Activated gamma-delta T cell treated with anti-CD3 and anti-CD28 coated beads, Interleukin-2, amount 50 U/mL, for 16 hours (primary cell): ENCODE measurements at regions not wholly inside any gene's neighbourhood (a gene's known extent, or its start where the extent isn't known, plus 50 kb on each side); places are given as distances from the start of the nearest gene placed in this dataset.

ENCODE experiments used
- DNase-seq: peaks from one replicate; pipeline ENCODE4 v3.0.0-alpha.2; 2020; ENCODE audit warnings: low read depth

DNA sequence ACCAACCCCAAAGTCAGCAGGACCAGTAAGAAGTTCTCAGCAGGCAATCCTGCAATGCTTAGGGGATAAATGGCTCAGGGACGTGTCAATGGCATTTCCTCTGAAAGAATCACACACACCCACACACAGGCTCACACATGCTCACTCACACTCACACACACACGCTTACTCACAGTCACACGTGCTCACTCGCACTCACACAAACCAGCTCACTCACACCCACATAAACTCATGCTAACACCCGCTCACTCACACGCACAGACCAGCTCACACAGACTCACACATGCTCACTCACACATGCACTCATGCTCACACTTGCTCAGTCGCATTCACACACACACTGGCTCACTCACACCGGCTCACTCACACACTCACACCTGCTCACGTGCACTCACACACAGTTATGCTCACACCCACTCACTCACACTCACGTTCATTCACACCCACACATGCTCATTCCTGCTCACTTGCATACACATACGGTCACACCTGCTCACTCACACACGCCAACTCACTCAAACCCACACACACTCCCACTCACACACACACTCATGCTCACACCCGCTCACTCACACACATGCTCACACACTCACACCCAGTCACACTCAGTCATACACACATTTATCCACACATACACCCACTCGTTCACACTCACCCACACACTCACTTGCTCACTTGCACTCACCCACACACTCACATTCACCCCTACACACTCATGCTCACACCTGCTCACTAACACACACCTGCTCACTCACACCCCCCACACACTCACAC lies 436.8 kb downstream of the BCL11B start:
- no peak for DNase-seq

DNA sequence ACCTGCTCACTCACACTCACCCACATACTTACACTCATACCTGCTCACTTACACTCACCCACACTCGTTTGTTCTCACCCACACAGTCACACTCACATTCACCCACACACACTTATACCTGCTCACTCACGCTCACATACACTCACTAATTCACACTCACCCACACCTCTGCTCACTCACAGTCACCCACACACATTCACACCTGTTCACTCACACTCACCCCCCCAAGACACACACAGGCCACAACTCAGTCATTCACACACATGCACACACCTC lies 436.2 kb downstream of the BCL11B start:
- no peak for DNase-seq

DNA sequence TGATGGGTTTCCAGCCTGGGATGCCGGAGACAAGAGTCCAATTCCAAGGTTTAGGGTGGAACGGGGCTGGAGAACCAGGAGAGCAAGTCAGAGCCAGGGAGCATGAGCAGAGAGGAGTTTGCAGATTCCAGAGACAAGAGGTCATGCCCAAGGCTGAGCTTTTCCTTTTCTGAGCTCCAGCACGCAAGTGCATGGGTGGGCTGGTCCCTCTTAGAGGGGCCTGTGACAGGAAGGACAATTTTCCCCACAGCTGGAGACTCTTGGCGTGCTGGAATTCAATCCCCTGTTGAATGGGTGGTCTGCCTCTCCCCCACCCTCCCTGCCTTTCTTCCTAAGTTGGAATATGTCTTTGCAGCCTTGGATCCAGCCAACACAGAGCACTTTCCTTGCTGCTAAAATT lies 431.9 kb downstream of the BCL11B start:
- DNase-seq: no peak

DNA sequence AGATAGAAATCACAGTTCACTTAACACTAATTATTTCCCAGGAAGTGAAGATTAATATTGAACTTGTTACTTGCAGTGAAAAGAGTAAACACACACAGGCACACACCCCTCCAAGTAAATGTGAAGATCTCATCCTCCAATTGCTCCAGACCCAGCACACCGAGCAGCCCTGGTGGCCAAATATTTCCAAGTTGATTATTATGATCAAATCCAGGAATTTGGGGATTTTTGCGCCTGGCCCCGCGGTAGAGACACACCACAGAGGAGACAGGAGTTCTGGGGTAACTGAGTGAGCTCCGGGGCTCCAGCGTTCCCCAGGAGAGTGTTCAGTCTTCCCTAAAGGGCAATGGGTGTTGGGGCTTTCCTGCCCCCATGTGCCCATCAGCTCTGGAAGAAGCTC lies 431.5 kb downstream of the BCL11B start:
- no peak for DNase-seq

DNA sequence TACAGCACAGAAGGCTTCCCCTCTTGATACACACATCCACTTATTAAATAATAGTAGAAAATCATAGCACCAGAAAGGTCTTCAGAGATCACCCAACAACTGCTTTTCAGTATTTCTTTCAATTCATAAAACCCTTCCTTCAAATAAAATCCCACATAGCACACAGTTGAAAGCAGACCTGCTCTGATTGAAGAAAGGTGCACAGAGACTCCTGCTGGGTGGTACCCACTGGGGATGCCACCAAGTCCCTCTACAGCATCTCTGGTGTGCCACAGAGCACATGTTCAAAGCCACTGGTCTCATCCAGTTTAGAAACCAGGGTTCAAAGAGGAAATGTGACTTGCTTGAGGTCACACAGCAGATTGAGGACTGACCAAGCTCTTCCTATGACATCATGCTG lies 427.5 kb downstream of the BCL11B start:
- no peak for DNase-seq

DNA sequence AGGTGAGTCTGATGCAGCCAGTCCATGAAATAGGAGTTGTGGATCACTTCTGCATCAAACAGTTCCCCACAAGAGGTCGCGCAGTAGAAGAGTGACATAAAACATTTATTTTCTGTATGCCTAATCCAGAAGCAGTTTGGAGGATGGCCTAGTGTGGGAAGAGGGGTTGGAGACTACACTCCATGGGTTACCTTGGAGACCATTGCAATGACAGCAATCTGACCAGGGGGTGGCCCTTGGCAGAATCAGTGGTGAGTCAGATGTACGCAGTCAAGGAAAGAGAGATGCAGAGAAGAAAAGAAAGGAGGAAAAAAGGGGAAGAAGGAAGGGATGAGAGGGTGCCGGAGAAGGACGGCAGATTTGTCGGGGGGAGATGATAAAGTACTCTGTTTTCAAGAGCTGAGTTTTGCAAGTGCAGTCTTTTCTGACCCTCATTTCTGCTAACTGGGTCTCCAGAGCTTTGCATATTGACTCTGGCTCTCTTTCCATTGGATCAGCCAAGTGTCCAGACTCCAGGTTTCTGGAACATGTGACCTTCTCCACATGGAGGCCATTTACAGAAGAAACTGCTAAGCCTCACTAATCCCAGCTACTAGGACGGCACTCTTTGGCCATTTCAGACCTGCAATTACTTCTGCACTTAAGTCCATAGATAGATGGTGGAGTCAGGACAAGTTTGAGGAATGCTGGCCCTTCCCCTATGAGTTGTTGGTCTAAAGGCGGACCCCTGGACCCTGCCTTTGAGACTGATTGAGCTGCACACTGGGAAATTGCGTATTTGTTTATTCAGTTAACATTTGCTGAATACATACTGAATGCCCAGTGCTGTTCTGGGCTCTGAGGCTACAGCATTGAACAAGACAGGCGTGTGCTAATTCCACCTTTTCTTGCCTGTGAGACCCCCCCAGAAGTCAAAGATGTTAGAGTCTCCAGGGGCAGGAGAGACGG lies 424.2 kb downstream of the BCL11B start:
- no peak for DNase-seq

DNA sequence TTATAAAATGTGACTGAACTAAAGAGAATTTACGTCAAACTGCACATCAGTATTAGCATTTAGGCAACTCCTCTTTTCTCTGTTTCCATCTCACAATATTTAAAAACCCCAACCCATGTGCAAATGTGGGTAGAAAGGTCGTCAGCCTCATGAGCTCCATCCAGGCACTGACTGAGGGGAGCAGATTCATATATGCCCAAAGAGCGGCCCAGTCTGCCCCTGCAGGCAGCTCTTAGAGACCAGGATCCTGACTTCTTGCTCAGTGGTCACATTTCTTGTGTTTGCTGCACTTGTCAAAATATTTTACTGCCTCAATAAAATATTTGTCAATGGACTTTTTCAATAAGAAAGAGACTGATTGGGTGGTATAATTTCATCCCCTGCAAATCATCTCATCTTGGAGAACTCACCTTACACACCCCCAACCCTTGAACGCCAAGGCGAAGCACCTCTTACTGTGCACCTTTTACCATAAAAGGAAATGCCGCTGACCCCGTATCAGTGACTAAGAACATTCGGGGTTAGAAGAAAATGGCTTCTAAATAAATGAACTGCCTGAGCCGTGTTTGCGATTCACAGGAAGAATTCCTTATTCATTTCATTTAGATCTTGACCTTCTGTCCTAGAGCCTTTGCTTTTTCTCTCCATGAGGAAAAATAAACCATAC lies 418.8 kb downstream of the BCL11B start:
- DNase-seq: no peak

DNA sequence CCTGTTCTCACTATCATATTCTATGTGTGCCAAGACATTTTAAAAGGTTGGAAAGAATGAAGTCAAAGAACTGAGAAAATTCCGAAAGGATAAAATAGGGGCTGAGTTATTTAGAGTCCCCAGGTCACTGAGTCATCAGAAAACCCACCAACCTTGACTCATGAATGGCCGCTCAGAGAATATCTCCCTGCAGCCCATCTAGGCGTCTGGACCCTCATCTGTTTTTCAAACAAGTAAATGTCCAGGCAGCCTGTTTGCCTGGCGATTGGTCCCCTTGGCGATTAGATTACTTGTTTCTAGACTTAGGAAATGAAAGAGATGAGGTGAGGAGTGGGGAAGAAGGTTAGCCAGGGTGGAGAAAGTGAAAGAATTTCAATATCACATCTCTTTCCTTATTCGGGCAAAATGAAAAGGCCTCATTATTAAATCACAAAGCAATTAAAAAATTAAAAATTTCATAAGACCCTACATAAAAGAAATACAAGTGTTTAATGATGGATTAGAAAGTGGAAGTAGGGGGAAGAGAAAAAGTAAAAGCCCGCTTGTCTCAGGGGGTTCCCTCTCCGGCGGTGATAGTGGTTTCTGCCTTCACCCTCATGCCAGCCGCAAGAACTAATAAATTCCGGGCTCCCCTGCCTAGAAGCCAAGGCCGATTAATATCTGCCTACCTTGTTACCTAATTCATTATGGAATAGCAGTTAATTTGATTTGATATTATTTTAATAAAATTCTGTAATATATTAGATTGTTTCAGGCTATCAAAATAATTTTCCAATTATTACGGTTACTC lies 415.9 kb downstream of the BCL11B start:
- DNase-seq: no peak

DNA sequence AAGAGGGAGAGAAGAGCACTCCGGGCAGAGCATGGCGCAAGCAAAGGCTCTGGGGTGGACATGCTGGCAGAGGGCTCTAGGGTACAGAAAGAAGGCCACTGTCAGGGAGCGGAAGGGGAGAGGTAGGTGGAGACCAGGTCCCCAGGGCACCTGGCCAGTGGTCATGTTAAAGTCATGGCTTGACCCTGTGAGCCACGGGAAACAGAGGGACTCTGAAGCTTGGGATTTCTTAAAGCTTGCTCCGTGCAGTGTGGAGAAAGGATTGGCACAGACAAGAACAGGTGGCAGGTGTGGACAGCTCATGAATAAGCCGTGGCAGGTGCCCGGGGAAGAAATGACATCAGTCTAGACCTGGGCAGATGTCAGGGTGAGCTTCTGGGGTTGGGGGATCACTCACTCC lies 413.8 kb downstream of the BCL11B start:
- DNase-seq: no peak

DNA sequence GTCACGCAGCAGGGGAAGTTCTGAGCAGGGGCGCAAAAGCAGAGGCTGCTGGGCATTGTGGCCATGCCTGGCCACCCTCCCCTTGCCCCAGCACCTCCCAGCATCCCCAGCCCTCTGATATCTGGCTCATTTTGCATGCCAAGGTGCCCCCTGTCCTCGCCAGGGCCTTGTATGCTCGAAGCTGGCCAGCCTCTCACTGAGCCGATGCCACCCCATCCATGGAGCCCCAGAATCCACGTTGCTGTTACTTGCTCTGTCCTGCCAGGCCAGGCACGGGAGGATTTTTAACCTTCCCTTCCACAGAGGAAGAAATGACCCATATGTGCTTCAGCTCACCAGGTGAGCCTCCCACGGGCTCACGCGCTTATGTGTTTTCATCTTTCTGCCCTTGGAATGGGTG lies 413.4 kb downstream of the BCL11B start:
- no peak for DNase-seq

DNA sequence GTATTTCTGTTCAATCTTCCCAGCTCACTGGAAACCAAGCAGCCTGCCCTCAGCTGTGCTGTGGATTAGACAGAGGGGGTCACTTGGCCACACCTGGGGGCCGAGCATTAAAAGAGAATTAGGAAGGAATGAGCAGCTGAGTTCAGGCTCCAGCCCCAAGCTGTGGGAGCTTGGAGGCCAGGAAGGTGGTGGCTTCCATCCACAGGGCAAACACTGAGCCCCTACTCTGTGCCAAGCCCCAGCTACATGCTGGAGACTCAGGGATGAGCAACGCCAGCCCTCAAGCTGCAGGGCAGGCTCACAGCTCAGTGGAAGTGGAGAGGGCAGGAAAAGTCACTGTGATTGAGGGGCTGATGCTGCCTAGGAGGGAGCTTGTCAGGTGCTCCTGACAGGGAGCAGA lies 412.7 kb downstream of the BCL11B start:
- DNase-seq: no peak

DNA sequence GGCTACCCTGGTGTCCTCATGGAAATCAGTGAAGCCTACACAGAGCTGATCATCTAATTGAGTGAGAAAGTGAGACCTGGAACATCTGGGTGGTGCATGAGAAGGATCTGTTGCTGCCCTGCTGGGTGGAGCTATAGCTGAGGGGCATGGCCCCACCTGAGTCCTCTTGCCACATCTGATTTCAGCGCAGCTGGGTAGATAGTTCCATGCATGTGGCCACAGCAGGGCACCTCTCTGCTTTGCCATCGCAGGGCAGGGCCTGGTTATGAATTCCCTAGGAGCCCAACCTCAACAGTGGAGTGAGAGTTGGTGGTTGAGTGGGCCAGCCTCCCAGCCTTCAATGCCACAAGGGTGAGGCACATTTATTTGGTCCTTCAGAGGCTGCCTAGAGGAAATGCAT lies 407.8 kb downstream of the BCL11B start:
- no peak for DNase-seq

DNA sequence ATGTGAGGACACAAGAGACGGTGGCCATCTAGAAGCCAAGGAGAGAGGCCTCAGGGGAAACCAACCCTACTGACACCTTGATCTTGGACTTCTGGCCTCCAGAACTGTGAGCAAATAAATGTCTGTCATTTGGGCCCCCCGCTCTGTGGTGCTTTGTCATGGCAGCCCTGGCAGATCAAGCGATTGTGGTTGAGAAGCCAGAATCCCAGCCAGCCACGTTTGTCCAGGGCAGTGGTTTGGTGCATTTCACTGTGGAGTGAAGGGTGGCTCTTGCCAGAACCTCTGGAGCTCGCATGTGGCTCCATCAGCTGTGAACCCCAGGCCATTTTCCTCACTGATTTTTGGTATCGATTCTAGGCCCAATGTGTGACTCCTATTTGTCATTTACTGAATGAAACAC lies 404.9 kb downstream of the BCL11B start:
- DNase-seq: no peak

DNA sequence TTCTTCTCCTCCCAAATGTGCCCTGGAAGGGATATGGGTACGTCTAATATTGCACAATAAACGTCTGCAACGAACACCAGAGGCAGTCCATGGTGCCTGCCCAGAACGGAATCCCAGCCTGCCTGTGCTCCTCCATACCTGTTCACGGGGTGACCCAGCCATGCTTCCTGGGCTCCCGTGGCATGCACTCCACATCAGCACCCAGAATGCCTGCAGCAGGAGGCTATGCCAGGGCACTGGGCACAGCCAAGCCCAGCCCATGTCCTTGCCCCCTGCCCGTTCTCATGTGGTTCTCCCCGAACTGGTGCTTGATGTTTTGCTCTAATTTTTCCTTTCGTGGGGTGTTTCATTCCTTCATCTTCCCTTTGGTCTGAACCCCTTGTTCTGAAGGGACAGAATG lies 404.3 kb downstream of the BCL11B start:
- no peak for DNase-seq

DNA sequence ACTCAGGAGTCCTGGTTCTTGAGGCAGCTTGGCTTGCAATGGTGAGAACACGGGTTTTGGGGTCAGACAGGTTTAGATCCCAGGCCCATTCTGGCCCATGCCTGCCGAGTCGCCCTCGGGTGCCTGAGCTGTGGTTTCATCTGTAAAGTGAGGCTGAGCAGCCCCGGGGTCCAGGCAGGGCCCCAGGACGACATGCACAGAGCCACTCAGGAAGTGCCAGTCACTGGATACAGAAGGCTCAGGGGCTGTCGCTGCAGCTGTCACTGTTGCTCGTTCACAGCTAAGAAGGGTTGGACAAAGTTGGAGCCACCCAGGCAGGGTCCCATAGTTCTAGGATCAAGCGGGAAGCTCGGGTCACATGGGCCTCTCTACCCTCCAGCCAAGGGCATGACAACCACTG lies 403.1 kb downstream of the BCL11B start:
- no peak for DNase-seq

DNA sequence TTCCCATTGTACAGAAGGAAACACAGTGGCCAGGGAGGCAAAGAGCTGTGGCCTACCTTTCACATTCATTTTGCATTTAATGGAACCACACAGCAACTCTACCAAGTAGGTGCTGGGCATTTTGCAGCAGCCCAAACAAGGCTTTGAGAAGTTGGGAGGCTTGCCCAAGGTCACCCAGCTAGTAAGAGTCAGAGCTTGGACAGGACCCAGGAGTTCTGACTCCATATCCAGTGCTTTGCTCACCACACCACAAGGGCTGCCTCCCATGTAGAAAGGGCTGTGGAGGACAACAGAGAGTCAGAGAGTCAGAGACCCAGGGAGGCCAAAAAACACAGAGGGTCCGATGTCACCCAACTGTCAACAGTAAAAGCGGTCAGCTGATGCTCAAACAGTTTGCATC lies 400.2 kb downstream of the BCL11B start:
- no peak for DNase-seq

DNA sequence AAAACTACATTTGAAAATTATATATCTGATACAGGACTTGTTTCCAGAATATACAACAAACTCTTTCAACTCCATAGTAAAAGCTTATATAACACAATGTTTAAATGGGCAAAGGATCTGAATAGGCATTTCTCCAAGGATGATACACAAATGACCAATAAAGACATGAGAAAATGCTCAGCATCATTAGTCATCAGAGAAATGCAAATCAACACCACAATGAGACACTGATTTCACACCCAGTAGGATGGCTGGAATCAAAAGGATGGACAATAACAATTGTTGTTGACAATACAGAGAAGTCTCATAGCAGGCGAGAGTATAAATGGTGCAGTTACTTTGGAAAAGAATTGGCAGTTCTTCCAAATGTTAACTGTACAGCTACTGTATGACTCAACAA lies 394.9 kb downstream of the BCL11B start:
- no peak for DNase-seq

DNA sequence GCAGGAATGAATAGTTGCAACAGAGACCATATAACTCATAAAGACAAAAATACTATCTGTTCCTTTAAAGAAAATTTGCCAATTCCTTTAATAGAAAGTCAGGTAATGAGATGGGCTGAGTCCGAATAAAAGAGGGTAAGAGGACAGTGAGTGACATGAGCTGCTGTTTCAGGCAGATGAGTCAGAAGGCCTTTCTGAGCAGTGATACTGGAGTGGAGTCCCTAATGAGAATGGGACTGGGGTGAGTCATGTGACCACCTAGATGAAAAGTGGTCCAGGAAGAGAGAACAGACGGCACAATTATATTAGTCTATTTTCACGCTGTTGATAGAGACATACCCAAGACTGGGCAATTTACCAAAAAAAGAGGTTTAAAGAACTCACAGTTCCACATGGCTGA lies 393.7 kb downstream of the BCL11B start:
- no peak for DNase-seq

DNA sequence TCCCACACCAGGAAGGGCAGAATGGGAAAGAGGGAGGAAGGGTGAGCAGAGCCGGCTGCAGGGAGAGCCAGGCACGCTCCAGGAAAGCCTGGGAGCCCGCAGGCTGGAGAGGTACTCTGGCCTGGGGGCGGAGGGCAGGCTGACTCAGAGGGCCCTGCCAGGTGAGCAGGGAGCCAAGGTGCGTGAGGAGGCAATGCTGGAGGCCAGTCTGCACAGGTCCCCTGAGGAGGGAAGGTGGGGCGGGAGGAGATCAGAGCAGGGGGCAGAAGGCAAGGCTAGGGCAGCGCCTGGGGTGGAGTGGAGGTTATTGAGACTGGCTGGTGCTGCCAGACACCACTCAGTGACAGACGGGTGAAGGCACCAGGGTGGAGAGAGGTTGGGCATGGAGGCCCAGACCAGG lies 385.0 kb downstream of the BCL11B start:
- no peak for DNase-seq

DNA sequence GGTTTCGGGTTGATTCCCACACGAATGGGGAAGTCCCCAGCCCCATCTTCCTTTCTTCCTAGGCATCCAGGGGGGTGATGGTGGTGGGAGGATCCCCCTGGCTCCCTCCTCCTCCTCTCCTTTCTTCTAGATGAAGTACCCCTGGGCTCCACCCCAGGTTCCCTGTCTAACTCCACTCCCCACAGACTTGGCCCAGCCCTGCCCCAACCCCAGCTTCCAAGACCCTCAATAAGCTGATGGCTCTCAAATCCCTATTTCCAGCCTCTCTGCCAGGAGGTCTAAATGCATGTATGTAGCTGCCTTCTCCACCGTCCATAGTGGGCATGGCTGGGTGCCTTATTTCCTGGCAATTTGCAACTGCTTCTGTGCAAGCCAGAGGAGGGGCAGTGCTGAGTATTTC lies 383.7 kb downstream of the BCL11B start:
- DNase-seq: no peak

DNA sequence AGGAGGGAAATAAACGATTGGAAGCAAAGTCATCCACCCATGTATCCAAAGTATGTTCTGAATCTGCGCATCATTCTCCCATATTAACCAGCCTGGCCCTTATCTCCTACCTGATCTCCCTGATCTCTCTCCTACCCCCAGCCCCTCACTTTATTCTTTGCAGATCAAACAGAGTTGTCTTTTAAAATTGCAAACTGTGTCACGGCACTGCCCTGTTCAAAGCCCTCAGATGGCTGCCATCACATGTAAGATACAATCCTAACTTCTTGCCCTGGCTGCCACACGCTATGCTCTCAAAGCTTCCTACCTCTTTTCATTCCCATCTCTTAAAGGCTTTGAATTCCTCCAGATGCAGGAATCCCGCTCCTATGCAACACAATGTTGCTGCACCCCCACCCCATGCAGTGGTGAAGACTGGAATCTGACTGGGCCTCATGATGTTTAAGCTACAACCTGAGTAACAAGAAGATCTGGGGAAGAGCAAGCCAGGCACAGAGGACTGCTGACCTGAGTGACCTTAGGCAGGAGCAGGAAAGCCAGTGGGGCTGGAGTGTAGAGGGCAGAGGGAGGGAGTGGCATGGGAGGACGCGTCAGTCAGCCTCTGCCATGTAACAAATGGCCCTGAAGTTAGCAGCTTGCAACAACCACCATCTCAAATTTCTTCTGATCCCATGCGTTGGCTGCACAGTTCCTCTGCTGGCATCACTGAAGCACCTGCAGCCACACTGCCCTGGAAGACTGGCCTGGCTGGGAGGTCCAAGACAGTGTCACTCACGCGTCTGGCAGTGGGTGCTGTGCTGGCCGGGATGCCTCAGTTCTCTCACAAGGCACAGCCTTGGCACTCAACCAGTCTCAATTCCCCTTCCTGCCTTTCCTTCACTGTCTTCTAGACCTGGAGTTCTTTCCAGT lies 382.8 kb downstream of the BCL11B start:
- DNase-seq: no peak
